Epithelial cell of esophagus (primary cell): ENCODE measurements at regions not wholly inside any gene's neighbourhood (a gene's known extent, or its start where the extent isn't known, plus 50 kb on each side); places are given as distances from the start of the nearest gene placed in this dataset.

Source experiments
- DNase-seq: peaks from one replicate; pipeline ENCODE4 v3.0.0; 2010; ENCODE audit warnings: low read depth
- H3K4me3 ChIP-seq: 2 replicates; pipeline ENCODE4 v1.5.1; 2011; ENCODE audit warnings: mild to moderate bottlenecking, low read length, control low read depth
- TF ChIP-seq, protein P1 (sequence below): IDR thresholded peaks from 2 replicates; pipeline ENCODE4 v1.5.1; 2011; ENCODE audit warnings: low read depth, mild to moderate bottlenecking, low read length, control low read depth, inconsistent platforms; ENCODE audit not compliant: insufficient read depth; ENCODE audit errors: missing control alignments

DNA sequence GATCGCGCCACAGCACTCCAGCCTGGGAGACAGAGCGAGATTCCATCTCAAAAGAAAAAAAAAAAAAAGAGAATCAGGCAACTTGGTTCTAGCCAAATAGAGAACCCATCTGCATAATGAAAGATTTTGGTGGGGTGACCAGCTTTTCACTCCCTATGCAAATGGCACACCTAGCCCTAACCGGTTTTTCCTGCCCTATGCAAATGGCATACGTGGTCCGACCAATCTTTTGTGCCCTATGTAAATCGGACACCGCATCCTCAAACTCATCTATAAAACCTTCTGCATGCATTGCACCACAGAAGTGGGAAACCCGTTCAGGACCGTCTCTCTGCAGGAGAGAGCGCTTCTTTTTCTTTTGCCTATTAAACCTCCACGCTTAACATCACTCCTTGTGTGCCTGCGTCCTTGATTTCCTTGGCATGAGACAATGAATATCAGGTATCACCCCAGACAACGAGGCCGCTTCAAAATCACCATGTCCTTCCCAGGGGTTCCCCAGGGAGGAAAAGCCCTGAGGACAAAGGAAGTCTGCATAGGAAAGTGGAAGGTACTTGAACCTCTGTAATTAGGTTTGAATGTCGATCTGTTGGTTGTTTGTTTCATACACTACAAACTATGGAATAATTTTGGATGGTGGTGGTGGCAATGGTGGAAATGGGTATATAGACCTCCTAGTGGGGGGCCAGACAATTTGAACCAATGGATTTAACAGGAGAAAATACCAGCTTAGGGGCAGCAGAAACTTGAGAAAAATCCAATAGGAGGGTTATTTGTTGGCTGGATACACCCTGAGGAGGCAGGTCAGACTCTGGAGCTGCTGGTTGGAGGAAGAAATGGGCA, 396.2 kb downstream of the TYW1 start:
- TF ChIP-seq, protein P1, sequence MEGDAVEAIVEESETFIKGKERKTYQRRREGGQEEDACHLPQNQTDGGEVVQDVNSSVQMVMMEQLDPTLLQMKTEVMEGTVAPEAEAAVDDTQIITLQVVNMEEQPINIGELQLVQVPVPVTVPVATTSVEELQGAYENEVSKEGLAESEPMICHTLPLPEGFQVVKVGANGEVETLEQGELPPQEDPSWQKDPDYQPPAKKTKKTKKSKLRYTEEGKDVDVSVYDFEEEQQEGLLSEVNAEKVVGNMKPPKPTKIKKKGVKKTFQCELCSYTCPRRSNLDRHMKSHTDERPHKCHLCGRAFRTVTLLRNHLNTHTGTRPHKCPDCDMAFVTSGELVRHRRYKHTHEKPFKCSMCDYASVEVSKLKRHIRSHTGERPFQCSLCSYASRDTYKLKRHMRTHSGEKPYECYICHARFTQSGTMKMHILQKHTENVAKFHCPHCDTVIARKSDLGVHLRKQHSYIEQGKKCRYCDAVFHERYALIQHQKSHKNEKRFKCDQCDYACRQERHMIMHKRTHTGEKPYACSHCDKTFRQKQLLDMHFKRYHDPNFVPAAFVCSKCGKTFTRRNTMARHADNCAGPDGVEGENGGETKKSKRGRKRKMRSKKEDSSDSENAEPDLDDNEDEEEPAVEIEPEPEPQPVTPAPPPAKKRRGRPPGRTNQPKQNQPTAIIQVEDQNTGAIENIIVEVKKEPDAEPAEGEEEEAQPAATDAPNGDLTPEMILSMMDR = no peak
- peak; percentile 27 for DNase-seq
- H3K4me3 ChIP-seq = no peak overlapping the region

DNA sequence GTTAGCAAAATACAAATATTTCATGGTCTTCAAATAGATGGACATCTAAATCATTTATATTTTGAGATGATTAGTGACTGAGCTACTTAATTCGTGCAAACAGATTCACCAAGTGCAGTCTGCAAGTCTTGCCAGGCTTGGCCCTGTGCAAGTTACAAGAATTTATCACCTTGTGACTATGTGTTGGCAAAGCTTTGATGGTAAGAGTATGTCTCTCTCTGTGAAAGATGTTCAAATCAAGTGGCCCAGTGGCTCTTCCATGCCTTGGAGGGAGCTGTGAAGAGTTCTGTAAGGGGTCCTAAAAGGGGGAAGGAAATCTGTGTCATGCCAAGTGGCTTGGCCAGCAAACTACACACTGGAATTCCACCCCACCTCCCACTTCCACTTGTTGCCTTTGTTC, 397.3 kb downstream of the TYW1 start:
- TF ChIP-seq, protein P1 = no peak
- DNase-seq = no peak
- H3K4me3 ChIP-seq = no peak overlapping the region

DNA sequence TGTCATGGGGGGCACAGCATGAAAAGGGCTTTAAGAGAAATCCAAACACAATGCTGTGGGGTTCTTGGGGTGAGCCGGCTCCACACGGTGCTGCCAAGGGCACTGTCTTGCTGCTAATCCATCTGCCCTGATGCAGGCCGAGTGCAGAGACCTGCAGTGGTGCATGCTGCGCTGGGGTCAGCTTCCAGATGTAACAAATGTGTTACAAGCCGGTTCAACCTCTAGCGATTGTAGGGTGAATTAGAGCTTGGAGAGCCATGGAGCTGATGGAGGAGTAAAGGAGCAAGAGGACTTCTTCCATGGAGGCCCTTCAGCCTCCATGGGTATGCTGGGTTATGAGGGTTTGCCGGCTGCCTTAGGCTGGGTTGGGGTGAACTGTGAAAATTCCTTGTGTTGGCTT, 402.3 kb downstream of the TYW1 start:
- TF ChIP-seq, protein P1 = no peak
- H3K4me3 ChIP-seq = no peak overlapping the region
- DNase-seq = no peak

DNA sequence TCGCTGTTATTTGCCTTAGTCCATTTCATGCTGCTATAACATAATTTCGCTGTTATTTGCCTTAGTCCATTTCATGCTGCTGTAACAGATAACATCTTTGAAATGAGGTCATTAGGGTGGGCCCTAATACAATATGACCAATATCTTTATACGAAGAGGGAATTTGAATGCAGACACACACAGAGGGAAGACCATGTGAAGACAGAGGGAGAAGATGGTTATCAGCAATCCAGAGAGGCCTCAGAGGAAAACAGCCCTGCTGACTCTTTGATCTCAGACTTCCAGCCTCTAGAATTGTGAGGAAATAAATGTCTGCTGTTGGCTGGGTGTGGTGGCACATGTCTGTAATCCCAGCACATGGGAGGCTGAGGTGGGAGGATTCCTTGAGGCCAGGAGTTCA, 404.9 kb downstream of the TYW1 start:
- DNase-seq = no peak
- TF ChIP-seq, protein P1 = no peak
- no peak overlapping the region for H3K4me3 ChIP-seq

DNA sequence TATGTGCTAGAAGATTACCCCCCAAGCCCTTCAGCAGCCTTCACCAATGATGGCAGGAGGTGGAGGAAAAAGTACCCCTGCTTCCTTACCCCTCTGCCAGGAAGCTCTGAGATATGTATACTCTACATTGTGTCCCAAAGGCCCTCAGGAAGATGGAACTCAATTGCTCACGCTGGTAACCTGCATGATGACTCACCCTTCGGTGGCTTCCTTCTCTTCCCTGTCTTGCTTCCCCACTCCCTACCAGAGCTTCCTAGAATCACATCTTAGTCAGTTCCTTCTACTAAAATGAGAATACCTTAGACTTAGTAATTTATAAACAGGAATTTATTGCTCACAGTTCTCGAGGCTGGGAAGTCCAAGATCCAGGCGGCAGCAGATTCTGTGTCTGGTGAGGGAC, 405.6 kb downstream of the TYW1 start:
- H3K4me3 ChIP-seq = no peak overlapping the region
- DNase-seq = no peak
- TF ChIP-seq, protein P1 = no peak

DNA sequence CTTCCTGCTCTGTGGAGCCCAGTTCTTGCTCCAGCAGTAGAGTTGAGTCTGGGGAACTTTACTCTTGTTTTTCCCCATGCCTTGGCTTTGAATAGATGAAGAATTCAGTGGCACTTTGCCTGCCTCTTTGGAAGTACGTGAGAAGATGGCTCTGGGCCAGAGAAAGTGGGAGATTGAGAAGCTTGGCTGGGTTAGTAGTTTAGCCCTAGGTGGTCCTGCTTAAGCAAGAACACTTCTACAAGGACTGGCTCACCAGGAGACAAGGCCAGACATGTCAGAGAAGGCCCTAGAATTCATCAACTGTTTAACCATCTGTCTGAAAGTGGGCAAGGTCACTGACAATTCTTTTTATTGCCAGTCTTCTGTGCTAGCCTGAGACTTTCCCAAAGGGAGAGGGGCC, 410.3 kb downstream of the TYW1 start:
- H3K4me3 ChIP-seq = no peak overlapping the region
- TF ChIP-seq, protein P1 = no peak
- peak; percentile 14 for DNase-seq
